ENCODE measurements at regions not wholly inside any gene's neighbourhood (a gene's known extent, or its start where the extent isn't known, plus 50 kb on each side); places are given as distances from the start of the nearest gene placed in this dataset.

DNA sequence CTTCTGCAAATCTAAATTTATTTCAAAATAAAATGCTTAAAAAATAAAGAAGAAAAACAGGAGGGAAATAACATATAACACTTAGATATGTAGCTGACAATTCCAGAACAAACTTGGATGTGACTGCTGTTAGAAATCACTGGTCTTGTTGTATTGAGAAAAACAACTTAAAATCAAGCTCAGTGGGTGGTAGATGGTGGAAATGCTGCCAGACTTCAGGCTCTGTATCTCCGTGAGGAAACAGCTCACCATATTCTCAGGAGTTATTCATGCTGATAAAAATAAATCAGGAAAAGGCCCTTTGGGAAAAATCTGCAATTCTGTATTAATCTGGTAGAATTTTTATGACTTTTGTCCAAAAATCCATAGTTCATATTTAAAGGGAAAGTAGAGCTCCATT is 477.6 kb downstream of the RAP2B start:
- TF ChIP-seq, protein P1, sequence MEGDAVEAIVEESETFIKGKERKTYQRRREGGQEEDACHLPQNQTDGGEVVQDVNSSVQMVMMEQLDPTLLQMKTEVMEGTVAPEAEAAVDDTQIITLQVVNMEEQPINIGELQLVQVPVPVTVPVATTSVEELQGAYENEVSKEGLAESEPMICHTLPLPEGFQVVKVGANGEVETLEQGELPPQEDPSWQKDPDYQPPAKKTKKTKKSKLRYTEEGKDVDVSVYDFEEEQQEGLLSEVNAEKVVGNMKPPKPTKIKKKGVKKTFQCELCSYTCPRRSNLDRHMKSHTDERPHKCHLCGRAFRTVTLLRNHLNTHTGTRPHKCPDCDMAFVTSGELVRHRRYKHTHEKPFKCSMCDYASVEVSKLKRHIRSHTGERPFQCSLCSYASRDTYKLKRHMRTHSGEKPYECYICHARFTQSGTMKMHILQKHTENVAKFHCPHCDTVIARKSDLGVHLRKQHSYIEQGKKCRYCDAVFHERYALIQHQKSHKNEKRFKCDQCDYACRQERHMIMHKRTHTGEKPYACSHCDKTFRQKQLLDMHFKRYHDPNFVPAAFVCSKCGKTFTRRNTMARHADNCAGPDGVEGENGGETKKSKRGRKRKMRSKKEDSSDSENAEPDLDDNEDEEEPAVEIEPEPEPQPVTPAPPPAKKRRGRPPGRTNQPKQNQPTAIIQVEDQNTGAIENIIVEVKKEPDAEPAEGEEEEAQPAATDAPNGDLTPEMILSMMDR (IDR thresholded peaks at IDR 0.05): no peak
- no peak for TF ChIP-seq POLR2A (IDR thresholded peaks at IDR 0.05)

Measured in adrenal gland (tissue), 5 donors.